Trophoblast cell (in vitro differentiated cells and primary cell): ENCODE measurements at regions not wholly inside any gene's neighbourhood (a gene's known extent, or its start where the extent isn't known, plus 50 kb on each side); places are given as distances from the start of the nearest gene placed in this dataset.
A peak's percentile ranks its signal among the peaks of the same experiment; 100 is the strongest.

ENCODE experiments used
- DNase-seq, 2 donors: peaks; one replicate each; pipeline ENCODE4 v3.0.0-alpha.2; 2016
- H2AFZ ChIP-seq: 2 replicates; pipeline ENCODE4 v1.6.1; 2013; ENCODE audit warnings: low read length, moderate library complexity, mild to moderate bottlenecking; ENCODE audit not compliant: insufficient read depth, poor library complexity
- H2AK5ac ChIP-seq: 2 replicates; pipeline ENCODE4 v1.6.1; 2013; ENCODE audit warnings: mild to moderate bottlenecking, low read length
- H2BK120ac ChIP-seq: 2 replicates; pipeline ENCODE4 v1.6.1; 2013; ENCODE audit warnings: low read length, mild to moderate bottlenecking, moderate library complexity; ENCODE audit not compliant: insufficient read depth, poor library complexity
- H2BK12ac ChIP-seq: 2 replicates; pipeline ENCODE4 v1.6.1; 2013; ENCODE audit warnings: mild to moderate bottlenecking, low read length, moderate library complexity
- H2BK5ac ChIP-seq: 2 replicates; pipeline ENCODE4 v1.6.1; 2013; ENCODE audit warnings: low read length, low read depth, moderate library complexity, mild to moderate bottlenecking; ENCODE audit not compliant: poor library complexity
- H3K14ac ChIP-seq: 2 replicates; pipeline ENCODE4 v1.6.1; 2013; ENCODE audit warnings: mild to moderate bottlenecking, low read length
- H3K18ac ChIP-seq: 2 replicates; pipeline ENCODE4 v1.6.1; 2013; ENCODE audit warnings: mild to moderate bottlenecking, low read length
- H3K23ac ChIP-seq: 2 replicates; pipeline ENCODE4 v1.6.1; 2013; ENCODE audit warnings: low read length
- H3K27ac ChIP-seq: 2 replicates; pipeline ENCODE4 v1.5.1; 2013; ENCODE audit warnings: low read depth, mild to moderate bottlenecking, inconsistent platforms, low read length, moderate library complexity
- H3K27me3 ChIP-seq: 2 replicates; pipeline ENCODE4 v1.6.1; 2013; ENCODE audit warnings: inconsistent platforms, mild to moderate bottlenecking, low read length, moderate library complexity; ENCODE audit not compliant: insufficient read depth
- H3K36me3 ChIP-seq, 2 experiments: 1 replicate in 1 of 2; 2 replicates in 1 of 2; pipeline ENCODE4 v1.6.1; 2013; ENCODE audit warnings: low read length in 2 of 2, mild to moderate bottlenecking in 2 of 2, moderate library complexity in 1 of 2; ENCODE audit not compliant: insufficient read depth in 2 of 2, control insufficient read depth in 1 of 2
- H3K4ac ChIP-seq: 2 replicates; pipeline ENCODE4 v1.6.1; 2013; ENCODE audit warnings: low read depth, mild to moderate bottlenecking, low read length, moderate library complexity
- H3K4me1 ChIP-seq, 2 experiments: 1 replicate in 1 of 2; 2 replicates in 1 of 2; pipeline ENCODE4 v1.6.1; 2013; ENCODE audit warnings: low read length in 2 of 2, mild to moderate bottlenecking in 2 of 2, moderate library complexity in 1 of 2; ENCODE audit not compliant: insufficient read depth in 2 of 2, control insufficient read depth in 1 of 2
- H3K4me2 ChIP-seq: 2 replicates; pipeline ENCODE4 v1.6.1; 2013; ENCODE audit warnings: inconsistent platforms, mild to moderate bottlenecking, low read length, moderate library complexity
- H3K4me3 ChIP-seq: 2 replicates; pipeline ENCODE4 v1.5.1; 2013; ENCODE audit warnings: mild to moderate bottlenecking, low read depth, low read length, inconsistent platforms
- H3K79me1 ChIP-seq: one replicate; pipeline ENCODE4 v1.6.1; 2013; ENCODE audit warnings: low read length
- H3K79me2 ChIP-seq: 2 replicates; pipeline ENCODE4 v1.6.1; 2013; ENCODE audit warnings: low read length, mild to moderate bottlenecking; ENCODE audit not compliant: control insufficient read depth, insufficient read depth, poor library complexity
- H3K9ac ChIP-seq: 2 replicates; pipeline ENCODE4 v1.6.1; 2013; ENCODE audit warnings: mild to moderate bottlenecking, low read length
- H3K9me3 ChIP-seq: 2 replicates; pipeline ENCODE4 v1.6.1; 2013; ENCODE audit warnings: low read depth, mild to moderate bottlenecking, control low read depth, inconsistent platforms, low read length; ENCODE audit not compliant: insufficient read depth
- H4K12ac ChIP-seq: 2 replicates; pipeline ENCODE4 v1.6.1; 2013; ENCODE audit warnings: low read depth, mild to moderate bottlenecking, low read length, moderate library complexity
- H4K8ac ChIP-seq: 2 replicates; pipeline ENCODE4 v1.6.1; 2013; ENCODE audit warnings: low read depth, mild to moderate bottlenecking, low read length, moderate library complexity
- H4K91ac ChIP-seq: one replicate; pipeline ENCODE4 v1.6.1; 2013; ENCODE audit warnings: low read depth, mild to moderate bottlenecking, low read length, moderate library complexity
- WGBS: extraction: QIAGEN DNeasy Blood & Tissue Kit; methylation state at CpG from one replicate; pipeline ENCODE4 v1.1.7; 2013; ENCODE audit warnings: missing lambda C conversion rate; ENCODE audit not compliant: insufficient read length, insufficient coverage; ENCODE audit errors: extremely low coverage; 5-methylcytosine and 5-hydroxymethylcytosine counted together

GRCh38 chr4:27315625-27316024 lies 455.0 kb downstream of the STIM2 start:
- H3K79me2 ChIP-seq = no peaks in the 10 kb centered on the region
- H3K4me3 ChIP-seq = no peak overlapping the region
- H2BK120ac ChIP-seq = no peak overlapping the region
- peaks cover 2% of the 10 kb centered on the region for H3K9me3 ChIP-seq
- no peak overlapping the region for H3K4ac ChIP-seq
- H3K4me1 ChIP-seq = no peaks in the 10 kb centered on the region
- H4K12ac ChIP-seq = no peak overlapping the region
- H2AK5ac ChIP-seq = no peak overlapping the region
- no peak overlapping the region for H3K9ac ChIP-seq
- no peak overlapping the region for H3K18ac ChIP-seq
- H3K4me2 ChIP-seq = no peak overlapping the region
- H3K79me1 ChIP-seq = no peaks in the 10 kb centered on the region
- no peaks in the 10 kb centered on the region for H3K36me3 ChIP-seq
- no peak overlapping the region for H4K91ac ChIP-seq
- no peak overlapping the region for H3K14ac ChIP-seq
- H2BK12ac ChIP-seq = no peak overlapping the region
- no peak overlapping the region for H2AFZ ChIP-seq
- no peaks in the 10 kb centered on the region for H3K27me3 ChIP-seq
- H2BK5ac ChIP-seq = no peak overlapping the region
- DNase-seq = no peak
- H4K8ac ChIP-seq = no peak overlapping the region
- H3K23ac ChIP-seq = no peak overlapping the region
- no peak overlapping the region for H3K27ac ChIP-seq

- Histone ChIP-seq H3K9me3 (peaks cover 2% of the 10 kb centered on the region), H2AK5ac (no peak overlapping the region), H3K9ac (no peak overlapping the region), H3K14ac (no peak overlapping the region), H3K27me3 (no peaks in the 10 kb centered on the region), H3K36me3 (no peaks in the 10 kb centered on the region), H3K4me3 (no peak overlapping the region), H4K91ac (no peak overlapping the region), H3K4me2 (no peak overlapping the region), H2AFZ (no peak overlapping the region), H3K18ac (no peak overlapping the region), H2BK12ac (no peak overlapping the region), H3K23ac (no peak overlapping the region), H3K79me1 (no peaks in the 10 kb centered on the region), H2BK120ac (no peak overlapping the region), H3K27ac (no peak overlapping the region), H3K79me2 (no peaks in the 10 kb centered on the region), H2BK5ac (no peak overlapping the region), H3K4me1 (no peaks in the 10 kb centered on the region), H3K4ac (no peak overlapping the region), H4K12ac (no peak overlapping the region), H4K8ac (no peak overlapping the region)
- no CpG with 5 or more reads among the region's 4 CpGs for WGBS
- DNase-seq = no peak
These were observed 455.5 kb downstream of the STIM2 start for GRCh38 chr4:27316176-27316575.

DNA sequence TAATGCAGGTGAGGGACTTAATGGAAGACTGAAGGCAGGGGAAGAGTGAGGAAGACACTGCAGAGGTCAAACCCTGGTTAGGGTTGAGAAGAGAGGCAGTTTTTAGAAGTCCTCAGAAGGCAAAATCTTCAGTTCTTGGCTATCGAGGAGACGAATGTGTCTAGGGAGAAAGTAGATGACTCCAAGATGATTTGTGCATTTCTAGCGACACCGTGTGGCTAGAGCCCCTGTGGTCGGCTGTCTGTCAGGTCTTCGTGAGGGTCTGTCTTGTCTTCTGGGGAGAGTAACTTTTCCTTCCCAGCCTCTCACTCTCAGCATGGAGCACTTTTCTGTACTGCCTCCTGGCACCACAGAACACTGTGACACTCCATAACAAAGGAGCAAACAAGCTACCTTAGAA lies 458.1 kb downstream of the STIM2 start:
- DNase-seq = peak; percentile 11 to 54

GRCh38 chr4:27326991-27327390 lies 466.4 kb downstream of the STIM2 start:
- no peak overlapping the region for H3K27ac ChIP-seq
- H2BK5ac ChIP-seq = no peak overlapping the region
- H3K79me1 ChIP-seq = no peaks in the 10 kb centered on the region
- no peak overlapping the region for H2BK120ac ChIP-seq
- H4K8ac ChIP-seq = no peak overlapping the region
- no CpG with 5 or more reads among the region's 6 CpGs for WGBS
- no peaks in the 10 kb centered on the region for H3K36me3 ChIP-seq
- no peaks in the 10 kb centered on the region for H3K27me3 ChIP-seq
- no peaks in the 10 kb centered on the region for H3K9me3 ChIP-seq
- no peak overlapping the region for H3K4me3 ChIP-seq
- H3K4me1 ChIP-seq = no peaks in the 10 kb centered on the region
- H2AFZ ChIP-seq = no peak overlapping the region
- no peak overlapping the region for H3K4me2 ChIP-seq
- H3K18ac ChIP-seq = no peak overlapping the region
- H3K14ac ChIP-seq = no peak overlapping the region
- no peak overlapping the region for H4K12ac ChIP-seq
- H3K9ac ChIP-seq = no peak overlapping the region
- no peak overlapping the region for H2AK5ac ChIP-seq
- H3K23ac ChIP-seq = no peak overlapping the region
- H4K91ac ChIP-seq = no peak overlapping the region
- DNase-seq = no peak
- no peak overlapping the region for H3K4ac ChIP-seq
- no peak overlapping the region for H2BK12ac ChIP-seq
- H3K79me2 ChIP-seq = no peaks in the 10 kb centered on the region

More for the DNA sequence above, 458.1 kb downstream of the STIM2 start:
- no peak overlapping the region for H3K9ac ChIP-seq
- no peak overlapping the region for H2BK12ac ChIP-seq
- H3K14ac ChIP-seq = no peak overlapping the region
- H2BK120ac ChIP-seq = no peak overlapping the region
- H3K4ac ChIP-seq = no peak overlapping the region
- H3K27me3 ChIP-seq = no peaks in the 10 kb centered on the region
- no peak overlapping the region for H3K4me3 ChIP-seq
- H4K91ac ChIP-seq = no peak overlapping the region
- H4K8ac ChIP-seq = no peak overlapping the region
- no peaks in the 10 kb centered on the region for H3K79me1 ChIP-seq
- H3K4me2 ChIP-seq = no peak overlapping the region
- H3K4me1 ChIP-seq = no peaks in the 10 kb centered on the region
- H3K27ac ChIP-seq = no peak overlapping the region
- no peak overlapping the region for H3K23ac ChIP-seq
- no peaks in the 10 kb centered on the region for H3K9me3 ChIP-seq
- WGBS = no CpG with 5 or more reads among the region's 6 CpGs
- no peaks in the 10 kb centered on the region for H3K79me2 ChIP-seq
- no peaks in the 10 kb centered on the region for H3K36me3 ChIP-seq
- no peak overlapping the region for H4K12ac ChIP-seq
- no peak overlapping the region for H2BK5ac ChIP-seq
- H2AFZ ChIP-seq = no peak overlapping the region
- no peak overlapping the region for H3K18ac ChIP-seq
- H2AK5ac ChIP-seq = no peak overlapping the region
